VCaP (cell line): ENCODE measurements at regions not wholly inside any gene's neighbourhood (a gene's known extent, or its start where the extent isn't known, plus 50 kb on each side); places are given as distances from the start of the nearest gene placed in this dataset.
"Not testable (repeated sequence)": the region's sequence is repeated elsewhere in the genome, so short reads cannot be mapped to it uniquely, and the experiment has no call there.

ENCODE experiments used
- H3K27ac ChIP-seq: fragments of 450-650 bp; 2 replicates; pipeline ENCODE4 v1.5.1; 2017
- CTCF ChIP-seq: fragments of 450-650 bp; conservative IDR thresholded peaks from 2 replicates; pipeline ENCODE4 v1.5.1; 2017; ENCODE audit warnings: mild to moderate bottlenecking, moderate library complexity

GRCh38 chr4:186871856-186872255 is 148.2 kb upstream of the FAT1 start:
- no peak overlapping the region for H3K27ac ChIP-seq
- TF ChIP-seq CTCF: no peak

- H3K27ac ChIP-seq: not testable (repeated sequence)
Measured at GRCh38 chr4:186873095-186873494, 149.4 kb upstream of the FAT1 start.

- TF ChIP-seq CTCF: no peak
Measured at GRCh38 chr4:186875476-186875875, 151.8 kb upstream of the FAT1 start.

GRCh38 chr4:186876961-186877626 is 153.4 kb upstream of the FAT1 start:
- no peak overlapping the region for H3K27ac ChIP-seq
- no peak for TF ChIP-seq CTCF

More at GRCh38 chr4:186875476-186875875, 151.8 kb upstream of the FAT1 start:
- H3K27ac ChIP-seq: no peak overlapping the region

- H3K27ac ChIP-seq: no peak overlapping the region
- TF ChIP-seq CTCF: no peak
Measured at GRCh38 chr4:186878203-186878776, 154.6 kb upstream of the FAT1 start.

- TF ChIP-seq CTCF: no peak
- no peak overlapping the region for H3K27ac ChIP-seq
Measured at GRCh38 chr4:186881521-186882220, 158.0 kb upstream of the FAT1 start.

GRCh38 chr4:186882293-186882692 is 158.6 kb upstream of the FAT1 start:
- no peak overlapping the region for H3K27ac ChIP-seq
- TF ChIP-seq CTCF: no peak

- no peak for TF ChIP-seq CTCF
- no peak overlapping the region for H3K27ac ChIP-seq
Measured at GRCh38 chr4:186885289-186885688, 161.6 kb upstream of the FAT1 start.
